Ascending aorta (tissue), 2 donors: ENCODE measurements at regions not wholly inside any gene's neighbourhood (a gene's known extent, or its start where the extent isn't known, plus 50 kb on each side); places are given as distances from the start of the nearest gene placed in this dataset.

Experiments used
- DNase-seq, 2 donors: peaks; one replicate each; pipeline ENCODE4 v3.0.0-alpha.2; 2019; ENCODE audit warnings: low spot score in 2 of 2
- H3K27ac ChIP-seq, 2 donors: fragments of 200-600 bp; sonication (generic); one replicate each; pipeline ENCODE4 v1.5.1; 2016 to 2017; ENCODE audit warnings: mild to moderate bottlenecking in 1 of 2
- H3K27me3 ChIP-seq: fragments of 200-600 bp; sonication (generic); one replicate; pipeline ENCODE4 v1.5.1; 2017
- H3K36me3 ChIP-seq, 2 donors: fragments of 200-600 bp; sonication (generic); one replicate each; pipeline ENCODE4 v1.5.1; 2016
- H3K4me1 ChIP-seq, 2 donors: fragments of 200-600 bp; sonication (generic); one replicate each; pipeline ENCODE4 v1.5.1; 2016 to 2017; ENCODE audit warnings: mild to moderate bottlenecking in 1 of 2
- H3K4me3 ChIP-seq, 2 donors: fragments of 200-600 bp; sonication (generic); one replicate each; pipeline ENCODE4 v1.5.1; 2016 to 2017; ENCODE audit warnings: mild to moderate bottlenecking in 1 of 2
- H3K9me3 ChIP-seq, 2 donors: fragments of 200-600 bp; sonication (generic); one replicate each; pipeline ENCODE4 v1.5.1; 2016
- intact Hi-C: fragments of 100-400 bp; cut with DNase I; formaldehyde crosslinking; loops from one replicate; pipeline ENCODE4 v1.15.1; 2023
- TF ChIP-seq, protein P1 (sequence below), 3 experiments: fragments of 200-600 bp in 2 of 3; fragments of 450-650 bp in 1 of 3; sonication (generic) in 2 of 3; IDR thresholded peaks; one replicate each; pipeline ENCODE4 v1.5.1; 2016 to 2019; ENCODE audit warnings: antibody characterized with exemption in 3 of 3, mild to moderate bottlenecking in 1 of 3, moderate library complexity in 1 of 3

DNA sequence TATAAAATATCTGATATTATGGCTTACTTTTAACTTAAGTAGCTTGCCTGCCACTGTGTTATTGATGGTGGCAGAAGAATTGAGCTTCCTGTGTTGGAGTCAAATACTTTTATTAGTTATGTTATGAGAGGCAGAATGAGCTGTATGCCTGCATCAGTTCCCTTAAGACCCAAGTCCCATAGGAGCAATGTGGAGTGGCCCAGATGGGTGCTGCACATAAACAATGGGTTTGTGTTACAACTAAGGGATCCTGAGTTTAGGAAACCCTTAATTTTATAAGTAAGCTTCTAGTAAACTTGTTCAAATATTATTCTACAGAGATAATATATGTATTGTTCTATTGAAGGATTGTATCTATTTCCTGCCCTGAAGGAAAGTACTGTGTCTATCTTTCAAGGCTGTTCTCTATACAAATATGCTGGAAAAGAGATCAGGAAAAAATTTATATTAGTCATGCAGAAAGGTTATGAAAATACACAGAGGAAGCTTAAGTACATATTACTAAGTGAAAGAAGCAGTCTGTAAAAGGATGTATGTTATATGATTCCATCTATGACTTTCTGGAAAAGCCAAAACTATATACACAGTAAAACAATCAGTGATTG is 2018.0 kb upstream of the PCDH20 start:
- Histone ChIP-seq H3K27ac (no peak overlapping the region), H3K36me3 (no peaks in the 10 kb centered on the region), H3K27me3 (no peaks in the 10 kb centered on the region), H3K9me3 (no peaks in the 10 kb centered on the region), H3K4me1 (no peaks in the 10 kb centered on the region), H3K4me3 (no peak overlapping the region)
- intact Hi-C loops: no loop called here
- TF ChIP-seq, protein P1, sequence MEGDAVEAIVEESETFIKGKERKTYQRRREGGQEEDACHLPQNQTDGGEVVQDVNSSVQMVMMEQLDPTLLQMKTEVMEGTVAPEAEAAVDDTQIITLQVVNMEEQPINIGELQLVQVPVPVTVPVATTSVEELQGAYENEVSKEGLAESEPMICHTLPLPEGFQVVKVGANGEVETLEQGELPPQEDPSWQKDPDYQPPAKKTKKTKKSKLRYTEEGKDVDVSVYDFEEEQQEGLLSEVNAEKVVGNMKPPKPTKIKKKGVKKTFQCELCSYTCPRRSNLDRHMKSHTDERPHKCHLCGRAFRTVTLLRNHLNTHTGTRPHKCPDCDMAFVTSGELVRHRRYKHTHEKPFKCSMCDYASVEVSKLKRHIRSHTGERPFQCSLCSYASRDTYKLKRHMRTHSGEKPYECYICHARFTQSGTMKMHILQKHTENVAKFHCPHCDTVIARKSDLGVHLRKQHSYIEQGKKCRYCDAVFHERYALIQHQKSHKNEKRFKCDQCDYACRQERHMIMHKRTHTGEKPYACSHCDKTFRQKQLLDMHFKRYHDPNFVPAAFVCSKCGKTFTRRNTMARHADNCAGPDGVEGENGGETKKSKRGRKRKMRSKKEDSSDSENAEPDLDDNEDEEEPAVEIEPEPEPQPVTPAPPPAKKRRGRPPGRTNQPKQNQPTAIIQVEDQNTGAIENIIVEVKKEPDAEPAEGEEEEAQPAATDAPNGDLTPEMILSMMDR (IDR thresholded peaks at IDR 0.05): no peak
- DNase-seq: no peak

DNA sequence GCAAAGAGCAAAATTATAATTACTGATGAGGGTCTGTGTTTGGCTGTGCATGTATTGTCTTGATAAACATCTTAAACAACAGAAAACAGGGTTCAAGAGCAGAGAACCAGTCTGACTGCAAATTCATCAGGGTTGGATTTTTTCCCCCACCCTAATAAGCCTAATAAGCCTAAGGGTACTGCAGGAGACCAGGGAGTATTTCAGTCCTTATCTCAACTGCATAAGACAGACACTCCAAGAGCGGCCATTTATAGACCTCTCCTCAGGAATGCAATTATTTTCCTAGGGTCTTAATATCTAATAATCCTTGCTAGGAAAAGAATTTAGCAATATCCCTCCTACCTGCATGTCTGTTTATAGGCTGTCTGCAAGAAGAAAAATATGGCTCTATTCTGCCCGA is 2011.5 kb upstream of the PCDH20 start:
- H3K4me1 ChIP-seq: no peaks in the 10 kb centered on the region
- H3K4me3 ChIP-seq: no peak overlapping the region
- TF ChIP-seq, protein P1 (IDR thresholded peaks at IDR 0.05): no peak
- no peaks in the 10 kb centered on the region for H3K27me3 ChIP-seq
- H3K27ac ChIP-seq: no peak overlapping the region
- H3K36me3 ChIP-seq: no peaks in the 10 kb centered on the region
- no peaks in the 10 kb centered on the region for H3K9me3 ChIP-seq
- intact Hi-C loops: no loop called here
- no peak for DNase-seq

DNA sequence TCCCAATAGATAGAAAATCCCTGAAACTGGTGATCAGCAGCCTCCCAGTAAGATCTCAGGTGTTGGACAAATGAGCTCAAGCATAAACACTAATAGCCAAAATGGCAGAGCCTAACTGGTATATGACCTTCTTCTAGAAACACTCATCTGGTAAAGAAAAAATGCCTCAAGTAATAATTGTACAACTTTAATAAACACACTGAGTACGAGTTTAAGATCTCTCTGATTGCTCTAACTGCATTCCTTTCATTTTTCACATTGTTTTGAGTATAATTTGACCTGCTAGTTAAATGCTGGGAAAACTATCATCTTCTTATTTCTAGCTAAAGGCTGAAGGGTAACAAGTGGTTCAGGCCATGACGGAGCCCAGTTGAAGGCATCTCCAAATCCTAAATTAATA is 2009.5 kb upstream of the PCDH20 start:
- Histone ChIP-seq H3K27me3 (no peaks in the 10 kb centered on the region), H3K4me3 (no peak overlapping the region), H3K36me3 (no peaks in the 10 kb centered on the region), H3K27ac (no peak overlapping the region), H3K9me3 (no peaks in the 10 kb centered on the region), H3K4me1 (no peaks in the 10 kb centered on the region)
- DNase-seq: no peak
- intact Hi-C loops: no loop called here
- TF ChIP-seq, protein P1 (IDR thresholded peaks at IDR 0.05): no peak

DNA sequence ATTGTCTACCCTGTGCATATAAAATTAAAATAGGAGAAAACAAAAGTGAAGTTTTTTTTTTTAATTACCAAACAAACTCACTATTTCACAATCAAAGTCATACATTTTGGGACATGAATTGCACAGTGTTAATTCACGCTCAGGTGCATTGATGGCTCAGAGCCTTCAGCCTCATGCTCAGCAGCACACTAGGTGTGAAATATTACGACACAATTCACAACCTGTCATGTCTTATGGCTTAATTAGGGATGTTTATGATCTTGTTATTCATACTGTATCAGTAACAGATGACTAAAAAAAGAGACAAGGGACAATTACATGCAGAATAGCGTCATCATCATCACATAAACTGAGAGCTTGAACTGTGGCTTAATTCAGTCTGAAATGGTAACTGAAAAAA is 2005.5 kb upstream of the PCDH20 start:
- intact Hi-C loops: no loop called here
- H3K27me3 ChIP-seq: no peaks in the 10 kb centered on the region
- TF ChIP-seq, protein P1 (IDR thresholded peaks at IDR 0.05): no peak
- H3K27ac ChIP-seq: no peak overlapping the region
- no peaks in the 10 kb centered on the region for H3K4me1 ChIP-seq
- H3K4me3 ChIP-seq: no peak overlapping the region
- no peaks in the 10 kb centered on the region for H3K9me3 ChIP-seq
- H3K36me3 ChIP-seq: no peaks in the 10 kb centered on the region
- no peak for DNase-seq

DNA sequence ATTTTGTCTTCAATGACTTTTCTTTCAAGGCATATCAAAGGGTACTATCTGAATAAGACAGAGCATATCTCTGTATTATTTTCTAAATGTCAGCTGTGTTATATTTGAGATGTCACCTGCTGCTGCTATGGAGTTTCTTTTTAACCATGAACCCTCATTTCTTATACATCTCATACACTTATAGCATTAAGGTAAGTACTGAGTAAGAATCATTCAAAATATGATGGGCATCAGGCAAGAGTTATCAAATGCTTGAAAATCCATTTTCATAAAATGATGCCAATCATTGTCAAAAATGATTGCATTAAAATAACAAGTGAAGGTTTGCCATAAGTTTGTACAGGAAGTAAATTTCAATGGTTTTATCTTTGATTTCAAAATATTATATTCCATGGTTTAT is 2005.0 kb upstream of the PCDH20 start:
- TF ChIP-seq, protein P1 (IDR thresholded peaks at IDR 0.05): no peak
- H3K36me3 ChIP-seq: no peaks in the 10 kb centered on the region
- H3K27ac ChIP-seq: no peak overlapping the region
- no peaks in the 10 kb centered on the region for H3K4me1 ChIP-seq
- no peak overlapping the region for H3K4me3 ChIP-seq
- DNase-seq: no peak
- intact Hi-C loops: no loop called here
- H3K9me3 ChIP-seq: no peaks in the 10 kb centered on the region
- H3K27me3 ChIP-seq: no peaks in the 10 kb centered on the region

DNA sequence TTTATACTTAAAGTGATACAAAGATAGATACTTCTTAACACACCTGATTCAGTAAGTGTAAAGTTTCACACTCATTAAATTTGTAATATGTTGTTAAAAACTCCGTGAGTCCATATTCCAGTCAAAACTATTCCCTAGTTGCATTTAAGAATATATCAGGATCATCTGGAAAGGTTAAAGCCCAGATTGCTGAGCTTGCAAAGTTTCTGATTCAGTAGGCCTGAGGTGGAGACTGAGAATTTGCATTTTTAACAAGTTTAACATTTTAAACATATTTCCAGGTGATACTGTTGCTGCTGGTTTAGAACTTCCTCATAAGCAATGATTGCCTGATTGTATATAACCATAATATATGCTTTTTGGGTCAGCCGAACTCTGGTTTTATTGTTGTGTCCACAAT is 1998.6 kb upstream of the PCDH20 start:
- DNase-seq: no peak
- no peak overlapping the region for H3K27ac ChIP-seq
- H3K9me3 ChIP-seq: no peaks in the 10 kb centered on the region
- no peaks in the 10 kb centered on the region for H3K27me3 ChIP-seq
- H3K4me1 ChIP-seq: no peaks in the 10 kb centered on the region
- no peak overlapping the region for H3K4me3 ChIP-seq
- TF ChIP-seq, protein P1 (IDR thresholded peaks at IDR 0.05): no peak
- no peaks in the 10 kb centered on the region for H3K36me3 ChIP-seq
- intact Hi-C loops: no loop called here
